ENCODE measurements at regions not wholly inside any gene's neighbourhood (a gene's known extent, or its start where the extent isn't known, plus 50 kb on each side); places are given as distances from the start of the nearest gene placed in this dataset.

DNA sequence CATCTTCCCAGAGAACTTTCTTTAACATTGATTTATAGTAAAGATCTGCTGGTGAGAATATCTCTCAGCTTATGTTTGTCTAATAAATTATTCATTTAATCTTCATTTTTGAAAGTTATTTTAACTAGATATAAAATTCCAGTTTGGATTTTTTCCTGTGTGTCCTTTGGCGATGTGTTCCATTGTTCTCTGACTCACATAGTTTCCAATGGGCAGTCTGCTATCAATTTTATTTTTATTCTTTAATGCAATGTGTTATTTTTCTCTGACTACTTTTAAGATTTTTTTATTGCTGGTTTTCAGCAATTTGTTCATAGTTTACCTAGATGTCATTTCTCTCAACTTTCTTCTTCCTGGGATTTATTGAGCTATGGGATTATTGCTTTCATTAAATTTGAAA is 325.2 kb upstream of the POGK start:
- intact Hi-C loops (cut with DNase I), result no loop called here
- H3K27me3 ChIP-seq, result no peaks in the 10 kb centered on the region
- TF ChIP-seq, protein P1, sequence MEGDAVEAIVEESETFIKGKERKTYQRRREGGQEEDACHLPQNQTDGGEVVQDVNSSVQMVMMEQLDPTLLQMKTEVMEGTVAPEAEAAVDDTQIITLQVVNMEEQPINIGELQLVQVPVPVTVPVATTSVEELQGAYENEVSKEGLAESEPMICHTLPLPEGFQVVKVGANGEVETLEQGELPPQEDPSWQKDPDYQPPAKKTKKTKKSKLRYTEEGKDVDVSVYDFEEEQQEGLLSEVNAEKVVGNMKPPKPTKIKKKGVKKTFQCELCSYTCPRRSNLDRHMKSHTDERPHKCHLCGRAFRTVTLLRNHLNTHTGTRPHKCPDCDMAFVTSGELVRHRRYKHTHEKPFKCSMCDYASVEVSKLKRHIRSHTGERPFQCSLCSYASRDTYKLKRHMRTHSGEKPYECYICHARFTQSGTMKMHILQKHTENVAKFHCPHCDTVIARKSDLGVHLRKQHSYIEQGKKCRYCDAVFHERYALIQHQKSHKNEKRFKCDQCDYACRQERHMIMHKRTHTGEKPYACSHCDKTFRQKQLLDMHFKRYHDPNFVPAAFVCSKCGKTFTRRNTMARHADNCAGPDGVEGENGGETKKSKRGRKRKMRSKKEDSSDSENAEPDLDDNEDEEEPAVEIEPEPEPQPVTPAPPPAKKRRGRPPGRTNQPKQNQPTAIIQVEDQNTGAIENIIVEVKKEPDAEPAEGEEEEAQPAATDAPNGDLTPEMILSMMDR (IDR thresholded peaks at IDR 0.05), result no peak
- TF ChIP-seq POLR2A (IDR thresholded peaks at IDR 0.05) (no peak), EP300 (IDR thresholded peaks at IDR 0.05) (no peak), POLR2AphosphoS5 (IDR thresholded peaks at IDR 0.05) (no peak)
- WGBS, 2 donors, result 97% methylated on average over 1 of the region's 1 CpG
- H3K36me3 ChIP-seq, result no peaks in the 10 kb centered on the region
- peaks cover 0 to 4% (median 0%) of the 10 kb centered on the region in 4 donors for H3K9me3 ChIP-seq
- DNase-seq, result no peak
- H3K4me1 ChIP-seq, result no peaks in the 10 kb centered on the region
- H3K27ac ChIP-seq, result no peak overlapping the region
- H3K4me3 ChIP-seq, result no peak overlapping the region

DNA sequence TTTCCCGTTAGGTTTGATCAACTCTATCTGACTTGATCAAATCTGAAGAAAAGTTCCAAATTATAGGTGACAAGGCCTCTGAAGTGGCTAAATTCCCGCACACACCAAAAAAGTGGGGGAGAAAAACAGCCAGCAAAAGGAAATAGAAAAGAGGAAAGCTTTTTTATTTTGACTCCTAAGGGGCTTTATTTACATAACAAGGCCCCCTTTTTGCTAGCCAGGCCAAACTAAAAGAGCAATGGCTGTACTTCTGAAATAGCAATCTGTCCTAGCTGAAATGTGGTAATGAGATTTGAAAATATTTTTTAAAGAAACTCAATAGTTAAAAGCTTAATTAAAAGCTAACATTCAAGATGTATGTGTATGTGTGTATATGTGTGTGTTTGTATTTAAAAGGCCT is 311.5 kb upstream of the POGK start:
- Histone ChIP-seq H3K4me1 (no peaks in the 10 kb centered on the region), H3K27me3 (no peaks in the 10 kb centered on the region), H3K4me3 (no peak overlapping the region), H3K36me3 (no peaks in the 10 kb centered on the region), H3K9me3 (no peaks in the 10 kb centered on the region), H3K27ac (no peak overlapping the region)
- intact Hi-C loops (cut with DNase I), result no loop called here
- 59 to 72% methylated on average over 2 of the region's 2 CpGs for WGBS, 2 donors
- TF ChIP-seq, protein P1 (IDR thresholded peaks at IDR 0.05), result no peak
- TF ChIP-seq POLR2A (IDR thresholded peaks at IDR 0.05) (no peak), POLR2AphosphoS5 (IDR thresholded peaks at IDR 0.05) (no peak), EP300 (IDR thresholded peaks at IDR 0.05) (no peak)
- DNase-seq, result no peak

DNA sequence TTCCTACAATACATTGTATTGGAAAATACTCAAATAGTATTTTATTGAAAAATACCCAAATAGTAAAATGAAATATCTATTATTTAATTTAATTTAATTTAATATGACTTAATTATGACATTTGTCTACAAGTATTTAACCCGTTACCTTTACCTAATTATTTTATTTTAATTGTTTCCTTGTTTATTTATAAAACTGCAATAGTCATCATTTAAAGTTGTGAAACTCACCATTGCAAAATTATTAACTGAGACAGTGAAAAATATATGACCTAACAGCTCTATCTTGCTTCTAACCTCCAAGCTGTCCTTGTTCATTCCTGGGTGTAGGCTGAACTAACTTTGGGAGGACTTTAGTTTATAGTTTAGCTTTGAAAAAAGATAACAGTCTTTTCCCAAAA is 300.6 kb upstream of the POGK start:
- Histone ChIP-seq H3K27ac (no peak overlapping the region), H3K36me3 (no peaks in the 10 kb centered on the region), H3K4me3 (no peak overlapping the region), H3K27me3 (no peaks in the 10 kb centered on the region), H3K4me1 (no peaks in the 10 kb centered on the region), H3K9me3 (no peaks in the 10 kb centered on the region)
- no peak for DNase-seq
- 56 to 60% methylated on average over 1 of the region's 1 CpG for WGBS, 2 donors
- TF ChIP-seq EP300 (IDR thresholded peaks at IDR 0.05), result no peak
- intact Hi-C loops (cut with DNase I), result no loop called here

DNA sequence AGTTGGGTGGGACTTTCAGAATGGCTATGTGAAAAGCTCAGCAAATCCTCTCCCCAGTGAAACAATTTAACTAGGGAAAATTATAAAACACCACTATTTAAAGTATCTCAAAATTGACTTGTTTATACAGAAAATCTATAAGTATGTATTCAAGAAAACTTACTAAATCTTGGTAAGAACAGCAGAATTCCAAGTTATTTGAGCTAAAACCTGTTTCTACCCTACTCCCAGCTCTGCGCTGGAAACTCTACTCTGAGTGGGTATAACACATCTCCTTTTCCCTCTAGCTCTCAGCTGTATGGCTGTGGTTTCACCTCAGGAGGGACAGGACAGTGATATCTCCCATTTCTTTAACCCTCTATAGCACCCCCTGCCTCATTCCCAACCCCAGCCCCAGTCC is 295.2 kb upstream of the POGK start:
- H3K9me3 ChIP-seq, result no peaks in the 10 kb centered on the region
- H3K4me1 ChIP-seq, result no peaks in the 10 kb centered on the region
- intact Hi-C loops (cut with DNase I), result no loop called here
- no peak overlapping the region for H3K4me3 ChIP-seq
- H3K36me3 ChIP-seq, result no peaks in the 10 kb centered on the region
- no peak overlapping the region for H3K27ac ChIP-seq
- TF ChIP-seq POLR2AphosphoS5 (IDR thresholded peaks at IDR 0.05) (no peak), EP300 (IDR thresholded peaks at IDR 0.05) (no peak), POLR2A (IDR thresholded peaks at IDR 0.05) (no peak)
- TF ChIP-seq, protein P1 (IDR thresholded peaks at IDR 0.05), result no peak
- DNase-seq, result no peak
- H3K27me3 ChIP-seq, result no peaks in the 10 kb centered on the region
- 98% methylated on average over 1 of the region's 1 CpG for WGBS, 2 donors

DNA sequence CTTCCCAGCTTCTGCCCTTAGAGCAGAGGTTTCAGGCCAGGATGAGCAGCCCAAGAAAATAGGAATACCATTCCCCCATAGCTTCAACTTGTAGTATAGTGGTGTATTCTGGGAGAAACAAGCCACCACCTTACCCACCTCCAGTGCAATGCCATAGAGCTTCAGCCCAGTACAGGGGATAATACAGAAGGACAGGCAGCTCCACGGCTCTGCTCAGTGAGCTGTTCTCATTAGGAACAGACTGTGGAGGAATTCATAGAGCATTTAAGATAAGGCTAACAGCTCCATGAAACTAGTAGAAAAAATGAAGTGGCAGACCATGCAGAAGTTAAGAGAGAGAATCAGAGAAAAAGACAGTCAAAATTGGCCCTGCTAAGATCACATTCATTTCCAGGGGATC is 294.7 kb upstream of the POGK start:
- Histone ChIP-seq H3K4me1 (no peaks in the 10 kb centered on the region), H3K4me3 (no peak overlapping the region), H3K27ac (no peak overlapping the region), H3K9me3 (no peaks in the 10 kb centered on the region), H3K36me3 (no peaks in the 10 kb centered on the region), H3K27me3 (no peaks in the 10 kb centered on the region)
- TF ChIP-seq POLR2AphosphoS5 (IDR thresholded peaks at IDR 0.05) (no peak), POLR2A (IDR thresholded peaks at IDR 0.05) (no peak), EP300 (IDR thresholded peaks at IDR 0.05) (no peak)
- TF ChIP-seq, protein P1 (IDR thresholded peaks at IDR 0.05), result no peak
- DNase-seq, result no peak
- intact Hi-C loops (cut with DNase I), result no loop called here
- WGBS, 2 donors, result 67 to 84% methylated on average over 1 of the region's 1 CpG
